GM21737 (cell line): ENCODE measurements at regions not wholly inside any gene's neighbourhood (a gene's known extent, or its start where the extent isn't known, plus 50 kb on each side); places are given as distances from the start of the nearest gene placed in this dataset.

ENCODE experiments used
- ATAC-seq: cut with Tn5 transposase; IDR thresholded peaks from one replicate; pipeline ENCODE4 v1.9.1; 2021; ENCODE audit warnings: mild to moderate bottlenecking, moderate library complexity; ENCODE audit not compliant: unreplicated experiment

GRCh38 chr7:96415293-96415940 is 93.5 kb upstream of the SLC25A13 start:
- no peak for ATAC-seq

DNA sequence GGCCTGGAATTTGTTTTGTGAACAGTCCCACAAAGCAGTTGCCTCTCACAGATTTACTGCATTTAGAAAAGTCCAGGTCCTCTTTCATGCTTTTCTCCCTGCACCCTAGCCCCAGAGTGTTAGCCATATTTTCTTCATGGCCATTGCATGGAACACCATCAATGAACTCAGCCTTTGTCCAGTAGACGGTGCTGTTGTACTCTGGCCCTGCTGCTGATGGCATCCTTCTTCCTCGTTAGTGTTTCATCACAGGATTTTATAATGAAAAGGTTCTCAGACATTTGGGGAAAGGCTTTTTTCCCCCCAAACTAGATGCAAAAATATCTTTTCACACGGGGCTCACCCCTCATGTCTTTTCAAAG is 93.0 kb upstream of the SLC25A13 start:
- peak; percentile 60 for ATAC-seq

DNA sequence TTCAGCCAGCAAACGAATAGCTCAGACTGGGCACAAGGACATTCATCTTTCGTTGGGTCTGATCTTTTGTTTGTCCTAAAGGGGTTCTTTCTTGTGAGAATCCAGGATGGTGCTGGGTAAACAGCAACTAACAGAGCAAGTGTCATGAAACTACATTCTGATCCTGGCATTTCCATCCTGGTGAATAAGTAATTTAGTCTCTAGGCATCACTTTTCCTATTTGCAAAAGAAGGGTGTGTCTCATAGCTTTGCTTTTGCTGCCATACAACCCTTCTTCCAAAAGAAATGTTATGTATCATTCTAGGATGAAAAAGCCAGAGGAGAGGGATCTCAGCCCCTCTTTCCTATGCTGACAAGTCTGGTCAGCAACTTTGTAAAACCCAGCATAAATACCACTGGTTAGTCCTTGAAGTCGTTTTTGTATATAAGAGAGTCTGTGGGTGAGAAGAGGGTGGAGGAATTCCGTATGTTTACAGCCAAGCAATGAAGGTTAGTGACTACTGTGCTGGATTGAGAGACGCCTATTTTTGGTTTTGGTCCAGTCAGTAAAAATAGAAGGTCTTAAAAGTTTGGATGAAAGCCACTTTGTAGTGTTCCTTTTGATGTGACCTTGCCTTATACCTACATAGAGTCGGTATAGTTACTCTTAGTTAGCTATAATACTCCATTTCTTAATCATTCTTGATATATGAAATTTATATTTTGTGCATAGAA is 88.4 kb upstream of the SLC25A13 start:
- no peak for ATAC-seq

- ATAC-seq = no peak
Observed at GRCh38 chr7:96408881-96409280, 87.0 kb upstream of the SLC25A13 start.

DNA sequence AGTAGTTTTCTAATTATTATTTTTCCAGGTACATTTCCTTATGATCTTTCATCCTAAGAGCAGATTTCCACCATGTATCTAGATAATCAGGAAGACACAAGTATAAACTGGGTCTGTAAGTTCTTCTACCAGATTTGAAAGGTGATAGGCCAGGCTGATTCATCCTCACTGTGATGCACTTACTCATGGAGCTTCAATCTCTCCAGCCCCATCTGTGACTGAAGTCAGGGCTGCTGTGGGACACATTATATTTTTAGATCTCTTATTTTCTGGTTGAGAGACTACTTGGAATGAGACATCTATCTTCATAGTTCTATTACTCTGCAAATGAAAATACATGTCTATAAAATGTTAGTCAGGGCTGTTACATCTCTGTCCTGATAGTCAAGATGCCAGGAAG is 85.5 kb upstream of the SLC25A13 start:
- no peak for ATAC-seq

GRCh38 chr7:96402913-96403312 is 81.0 kb upstream of the SLC25A13 start:
- no peak for ATAC-seq

DNA sequence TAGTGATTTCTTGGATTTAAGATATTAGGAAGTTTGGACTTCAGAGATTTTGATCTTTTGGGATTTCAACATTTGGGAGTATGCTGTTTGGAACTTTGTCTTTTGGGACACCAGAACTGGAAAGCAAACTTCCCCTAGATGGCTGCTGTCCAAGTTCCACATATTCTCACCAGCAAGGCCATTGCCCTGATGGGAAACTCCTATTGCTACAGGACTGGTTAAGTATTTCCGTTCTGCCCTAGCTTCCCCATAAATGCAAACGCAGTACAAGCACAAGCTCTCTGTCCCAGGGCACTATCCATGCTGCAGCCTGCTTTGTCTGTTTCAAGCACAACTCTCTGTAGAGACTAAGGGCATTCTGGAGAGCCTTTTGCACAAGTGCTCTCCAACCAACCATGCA is 79.3 kb upstream of the SLC25A13 start:
- ATAC-seq = no peak

- no peak for ATAC-seq
Observed at GRCh38 chr7:96400518-96400917, 78.6 kb upstream of the SLC25A13 start.

DNA sequence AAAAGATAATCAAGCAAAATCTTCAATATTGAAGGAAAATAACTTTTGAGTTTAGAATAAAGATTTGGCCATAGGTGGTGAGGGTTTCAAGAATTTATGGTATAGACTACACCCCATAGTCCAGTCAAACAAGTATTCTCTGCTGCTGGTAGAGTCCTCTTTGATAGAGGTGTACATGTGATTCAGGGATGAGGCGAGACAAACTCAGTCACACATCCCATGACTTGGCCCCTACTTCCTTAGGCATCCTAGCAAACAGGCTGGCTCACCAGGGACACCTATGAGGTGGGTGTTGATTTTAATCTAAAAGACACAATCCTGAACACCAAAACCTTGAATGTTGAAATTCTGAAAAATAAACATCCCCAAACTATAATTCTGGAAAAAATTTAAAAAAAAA is 78.1 kb upstream of the SLC25A13 start:
- no peak for ATAC-seq

DNA sequence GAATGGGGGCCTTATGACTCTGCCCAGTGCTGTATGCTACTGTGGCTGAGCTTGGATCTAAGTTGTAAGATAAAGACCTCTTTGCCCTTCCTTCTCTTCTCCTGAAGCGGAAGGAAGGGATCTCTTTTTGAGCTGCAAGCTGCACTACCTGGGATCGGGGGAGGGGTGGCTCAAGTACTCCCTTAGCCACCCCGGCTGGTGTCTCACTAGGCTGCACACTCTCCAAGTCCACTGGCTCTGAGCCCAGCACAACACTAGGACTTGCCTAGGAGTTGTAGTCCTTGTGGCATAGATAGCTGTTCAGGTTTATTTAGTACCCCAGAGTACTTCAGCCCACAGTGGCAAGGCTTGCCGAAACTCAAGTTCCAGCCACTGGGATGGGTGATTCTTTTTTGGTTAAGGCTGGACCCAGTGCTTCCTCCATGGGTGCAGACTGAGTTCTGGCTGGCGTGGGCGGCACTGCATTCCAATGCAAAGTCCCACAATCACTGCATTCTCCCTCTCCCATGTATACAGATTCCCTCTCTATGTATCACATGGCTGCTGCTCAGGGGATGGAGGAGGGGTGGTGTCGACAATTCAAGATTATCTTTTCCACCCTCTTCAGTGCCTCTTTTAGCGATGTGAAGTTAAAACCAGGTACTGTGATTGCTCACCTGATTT is 76.2 kb upstream of the SLC25A13 start:
- ATAC-seq = no peak

GRCh38 chr7:96388620-96389383 is 66.9 kb upstream of the SLC25A13 start:
- no peak for ATAC-seq

DNA sequence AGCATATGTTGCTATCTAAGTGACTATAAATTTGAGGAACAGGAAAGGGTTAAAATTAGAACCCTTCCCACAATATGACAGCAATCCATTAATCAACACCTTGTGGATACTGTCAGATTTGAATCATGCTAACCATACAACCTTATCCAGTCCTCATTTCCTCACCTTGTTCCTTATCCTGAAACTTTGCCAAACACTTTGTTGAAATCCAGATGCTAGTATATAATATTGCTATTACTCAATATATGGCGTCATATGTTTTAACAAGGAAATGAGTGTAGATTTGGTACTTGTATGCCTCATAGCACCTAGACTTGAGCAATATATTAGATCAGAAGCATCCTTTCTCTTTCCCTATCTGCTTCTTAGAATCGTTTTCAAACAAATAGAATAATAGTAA is 66.3 kb upstream of the SLC25A13 start:
- no peak for ATAC-seq

GRCh38 chr7:96380111-96380512 is 58.2 kb upstream of the SLC25A13 start:
- no peak for ATAC-seq

DNA sequence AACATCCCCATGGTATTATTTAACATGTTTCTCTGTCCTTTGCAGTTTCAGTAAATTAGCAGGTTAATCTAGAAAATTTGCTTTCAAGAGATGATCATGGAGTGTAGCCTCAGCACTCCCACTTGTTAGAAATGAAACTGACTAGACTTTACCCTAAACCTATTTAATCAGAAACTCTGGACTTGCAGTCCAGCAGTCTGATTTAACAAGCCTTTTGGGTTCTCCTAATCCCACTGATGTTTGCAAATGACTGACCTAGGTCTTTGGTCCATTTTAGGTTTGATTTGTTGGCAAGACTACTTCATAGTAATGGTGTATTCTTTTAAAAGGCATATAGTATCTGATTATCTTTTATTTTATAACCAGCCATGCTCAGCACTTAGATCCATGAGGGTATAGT is 55.5 kb upstream of the SLC25A13 start:
- ATAC-seq = no peak
